GM12865 (cell line): ENCODE measurements at regions not wholly inside any gene's neighbourhood (a gene's known extent, or its start where the extent isn't known, plus 50 kb on each side); places are given as distances from the start of the nearest gene placed in this dataset.

Experiments used
- DNase-seq: peaks from one replicate; pipeline ENCODE4 v3.0.0; 2010; ENCODE audit warnings: low read depth
- H3K4me3 ChIP-seq: 2 replicates; pipeline ENCODE4 v1.5.1; 2011; ENCODE audit warnings: mild to moderate bottlenecking, low read depth, low read length, control low read depth
- CTCF ChIP-seq: IDR thresholded peaks from 2 replicates; pipeline ENCODE4 v1.5.1; 2011; ENCODE audit warnings: low read length, control low read depth, low read depth, inconsistent platforms; ENCODE audit not compliant: insufficient read depth; ENCODE audit errors: missing control alignments

- no peak for DNase-seq
- TF ChIP-seq CTCF = no peak
- no peak overlapping the region for H3K4me3 ChIP-seq
Observed at GRCh38 chr11:80007616-80008015, 566.8 kb upstream of the TENM4 start.

GRCh38 chr11:79990141-79990540 is 549.3 kb upstream of the TENM4 start:
- H3K4me3 ChIP-seq = no peak overlapping the region
- no peak for DNase-seq
- no peak for TF ChIP-seq CTCF

- no peak for DNase-seq
- TF ChIP-seq CTCF = no peak
- H3K4me3 ChIP-seq = no peak overlapping the region
Observed at GRCh38 chr11:79982185-79982584, 541.4 kb upstream of the TENM4 start.

- TF ChIP-seq CTCF = no peak
Observed at GRCh38 chr11:79980916-79981315, 540.1 kb upstream of the TENM4 start.

GRCh38 chr11:79973721-79974617 is 533.1 kb upstream of the TENM4 start:
- TF ChIP-seq CTCF = no peak
- DNase-seq = no peak

More at GRCh38 chr11:79980916-79981315, 540.1 kb upstream of the TENM4 start:
- no peak for DNase-seq
- H3K4me3 ChIP-seq = no peak overlapping the region

GRCh38 chr11:79971255-79971654 is 530.4 kb upstream of the TENM4 start:
- TF ChIP-seq CTCF = no peak
- H3K4me3 ChIP-seq = no peak overlapping the region
- no peak for DNase-seq

More at GRCh38 chr11:79973721-79974617, 533.1 kb upstream of the TENM4 start:
- no peak overlapping the region for H3K4me3 ChIP-seq
